PC-3 (cell line): ENCODE measurements at regions not wholly inside any gene's neighbourhood (a gene's known extent, or its start where the extent isn't known, plus 50 kb on each side); places are given as distances from the start of the nearest gene placed in this dataset.

ENCODE experiments used
- ATAC-seq: fragments of 200-7000 bp; cut with Tn5 transposase; 2 replicates; pipeline ENCODE4 v1.9.1; 2020; ENCODE audit warnings: mild to moderate bottlenecking, moderate library complexity
- BruUV-seq: library from RNA; stranded (reverse); fragments of 400-500 nt; replicated peaks from 2 replicates; lab custom pipeline; 2021; lab: Mats Ljungman, UMichigan
- CTCF ChIA-PET: fragments of 300-600 bp; sonication (Branson Sonifier 250); formaldehyde crosslinking; loops from one replicate; lab custom pipeline; 2022; ENCODE audit warnings: antibody characterized with exemption; lab: Charles Lee
- POLR2A ChIA-PET: fragments of 300-600 bp; sonication (Branson Sonifier 250); formaldehyde crosslinking; loops from one replicate; lab custom pipeline; 2022; ENCODE audit warnings: antibody characterized with exemption; ENCODE audit not compliant: unreplicated experiment; lab: Charles Lee
- DNase-seq: peaks from one replicate; pipeline ENCODE4 v3.0.0-alpha.2; 2015
- H2AFZ ChIP-seq: fragments of 300-600 bp; sonication (generic); 2 replicates; pipeline ENCODE4 v1.6.0; 2016; ENCODE audit warnings: antibody characterized with exemption, low read length
- H3F3A ChIP-seq: fragments of 300-600 bp; sonication (generic); one replicate; pipeline ENCODE4 v1.6.0; 2017; ENCODE audit warnings: antibody characterized with exemption, low read length, control low read depth, mild to moderate bottlenecking; ENCODE audit not compliant: unreplicated experiment
- H3K27ac ChIP-seq: fragments of 300-600 bp; sonication (generic); 2 replicates; pipeline ENCODE4 v1.5.1; 2016; ENCODE audit warnings: mild to moderate bottlenecking, low read length
- H3K27me3 ChIP-seq: fragments of 300-600 bp; sonication (generic); 2 replicates; pipeline ENCODE4 v1.6.1; 2016; ENCODE audit warnings: low read length, mixed read lengths
- H3K36me3 ChIP-seq: fragments of 300-600 bp; sonication (generic); 2 replicates; pipeline ENCODE4 v1.6.1; 2016; ENCODE audit warnings: low read depth, mixed run types, low read length, mixed read lengths
- H3K4me1 ChIP-seq: fragments of 300-600 bp; sonication (generic); 2 replicates; pipeline ENCODE4 v1.5.1; 2016; ENCODE audit warnings: low read length; ENCODE audit not compliant: insufficient read depth
- H3K4me2 ChIP-seq: fragments of 300-600 bp; sonication (generic); 2 replicates; pipeline ENCODE4 v1.6.0; 2016; ENCODE audit warnings: low read length
- H3K4me3 ChIP-seq: fragments of 300-600 bp; sonication (generic); 2 replicates; pipeline ENCODE4 v1.5.1; 2016; ENCODE audit warnings: mild to moderate bottlenecking, low read length, mixed read lengths
- H3K79me2 ChIP-seq: fragments of 300-600 bp; sonication (generic); 2 replicates; pipeline ENCODE4 v1.6.1; 2017; ENCODE audit warnings: low read length, mixed read lengths
- H3K9ac ChIP-seq: fragments of 300-600 bp; sonication (generic); 2 replicates; pipeline ENCODE4 v1.6.0; 2016; ENCODE audit warnings: mild to moderate bottlenecking, low read length
- H3K9me2 ChIP-seq: fragments of 300-600 bp; sonication (generic); replicated peaks from 2 replicates; pipeline ENCODE4 v1.6.1; 2016; ENCODE audit warnings: mixed run types, low read length, mixed read lengths
- H3K9me3 ChIP-seq: fragments of 300-600 bp; sonication (generic); 2 replicates; pipeline ENCODE4 v1.6.1; 2016; ENCODE audit warnings: low read length, mixed read lengths
- H4K20me1 ChIP-seq: fragments of 300-600 bp; sonication (generic); 2 replicates; pipeline ENCODE4 v1.6.1; 2016; ENCODE audit warnings: low read length, mixed read lengths
- CTCF ChIP-seq: fragments of 300-600 bp; sonication (generic); conservative IDR thresholded peaks from 2 replicates; pipeline ENCODE4 v1.5.1; 2017; ENCODE audit warnings: antibody characterized with exemption, low read depth, mild to moderate bottlenecking, low read length
- EZH2 ChIP-seq: fragments of 300-600 bp; sonication (generic); IDR thresholded peaks from one replicate; pipeline ENCODE4 v1.6.1; 2017; ENCODE audit warnings: antibody characterized with exemption, mild to moderate bottlenecking, low read length; ENCODE audit not compliant: unreplicated experiment
- EZH2phosphoT487 ChIP-seq: fragments of 300-600 bp; sonication (generic); IDR thresholded peaks from 2 replicates; pipeline ENCODE4 v1.6.1; 2018; ENCODE audit warnings: mild to moderate bottlenecking, antibody characterized with exemption, low read length, borderline replicate concordance
- intact Hi-C: fragments of 100-400 bp; cut with micrococcal nuclease; formaldehyde crosslinking; loops from 2 replicates; pipeline ENCODE4 v1.9.0; 2023

GRCh38 chr9:113646946-113647914 is 183.7 kb downstream of the RGS3 start:
- Histone ChIP-seq H3K27ac (no peak overlapping the region), H3K36me3 (no peaks in the 10 kb centered on the region), H3K4me3 (no peak overlapping the region), H3K9me3 (no peaks in the 10 kb centered on the region), H4K20me1 (no peaks in the 10 kb centered on the region), H3K4me1 (peaks cover 18% of the 10 kb centered on the region), H3F3A (no peaks in the 10 kb centered on the region), H3K79me2 (no peaks in the 10 kb centered on the region), H2AFZ (no peak overlapping the region), H3K4me2 (no peak overlapping the region), H3K9me2 (no peaks in the 10 kb centered on the region), H3K9ac (no peak overlapping the region), H3K27me3 (no peaks in the 10 kb centered on the region)
- CTCF ChIA-PET: no interaction called here
- POLR2A ChIA-PET: no interaction called here
- DNase-seq (no peak), ATAC-seq (no peak)
- TF ChIP-seq EZH2phosphoT487: no peak
- no peak for TF ChIP-seq CTCF
- TF ChIP-seq EZH2: no peak
- intact Hi-C loops: no loop called here
- no TSS peak for BruUV-seq

- ChIA-PET CTCF (no interaction called here), POLR2A (no interaction called here)
- no TSS peak for BruUV-seq
- intact Hi-C loops: no loop called here
- H2AFZ ChIP-seq: no peak overlapping the region
- DNase-seq (no peak), ATAC-seq (no peak)
- no peak overlapping the region for H3K4me3 ChIP-seq
- no peak overlapping the region for H3K9ac ChIP-seq
- peaks cover 18% of the 10 kb centered on the region for H3K4me1 ChIP-seq
- no peak overlapping the region for H3K4me2 ChIP-seq
- no peaks in the 10 kb centered on the region for H3F3A ChIP-seq
- no peaks in the 10 kb centered on the region for H3K36me3 ChIP-seq
- no peaks in the 10 kb centered on the region for H3K27me3 ChIP-seq
- H3K79me2 ChIP-seq: no peaks in the 10 kb centered on the region
- no peaks in the 10 kb centered on the region for H3K9me2 ChIP-seq
- H4K20me1 ChIP-seq: no peaks in the 10 kb centered on the region
- H3K27ac ChIP-seq: no peak overlapping the region
- no peaks in the 10 kb centered on the region for H3K9me3 ChIP-seq
- TF ChIP-seq CTCF: no peak
- TF ChIP-seq EZH2: no peak
These were observed 184.5 kb downstream of the RGS3 start for GRCh38 chr9:113648048-113648447.

- no peak overlapping the region for H3K27ac ChIP-seq
- H3K4me3 ChIP-seq: no peak overlapping the region
- ATAC-seq (no peak), DNase-seq (no peak)
- no peaks in the 10 kb centered on the region for H3K36me3 ChIP-seq
- BruUV-seq: no TSS peak
- no peak overlapping the region for H2AFZ ChIP-seq
- H3K79me2 ChIP-seq: no peaks in the 10 kb centered on the region
- H3K27me3 ChIP-seq: no peaks in the 10 kb centered on the region
- no peaks in the 10 kb centered on the region for H3K9me3 ChIP-seq
- TF ChIP-seq EZH2: no peak
- TF ChIP-seq CTCF: no peak
- no peak for TF ChIP-seq EZH2phosphoT487
- H3F3A ChIP-seq: no peaks in the 10 kb centered on the region
- intact Hi-C loops: no loop called here
- H3K9me2 ChIP-seq: no peaks in the 10 kb centered on the region
- ChIA-PET CTCF (no interaction called here), POLR2A (no interaction called here)
- H3K4me1 ChIP-seq: peaks cover 18% of the 10 kb centered on the region
- H4K20me1 ChIP-seq: no peaks in the 10 kb centered on the region
- no peak overlapping the region for H3K9ac ChIP-seq
- H3K4me2 ChIP-seq: no peak overlapping the region
These were observed 185.1 kb downstream of the RGS3 start for GRCh38 chr9:113648586-113648985.
